C4-2B (cell line): ENCODE measurements at regions not wholly inside any gene's neighbourhood (a gene's known extent, or its start where the extent isn't known, plus 50 kb on each side); places are given as distances from the start of the nearest gene placed in this dataset.
"Not testable (repeated sequence)": the region's sequence is repeated elsewhere in the genome, so short reads cannot be mapped to it uniquely, and the experiment has no call there.

Source experiments
- CTCF ChIP-seq: fragments of 450-650 bp; conservative IDR thresholded peaks from 2 replicates; pipeline ENCODE4 v1.5.1; 2017; ENCODE audit warnings: mild to moderate bottlenecking
- ZFX ChIP-seq: fragments of 450-650 bp; IDR thresholded peaks from 2 replicates; pipeline ENCODE4 v1.6.1; 2017

DNA sequence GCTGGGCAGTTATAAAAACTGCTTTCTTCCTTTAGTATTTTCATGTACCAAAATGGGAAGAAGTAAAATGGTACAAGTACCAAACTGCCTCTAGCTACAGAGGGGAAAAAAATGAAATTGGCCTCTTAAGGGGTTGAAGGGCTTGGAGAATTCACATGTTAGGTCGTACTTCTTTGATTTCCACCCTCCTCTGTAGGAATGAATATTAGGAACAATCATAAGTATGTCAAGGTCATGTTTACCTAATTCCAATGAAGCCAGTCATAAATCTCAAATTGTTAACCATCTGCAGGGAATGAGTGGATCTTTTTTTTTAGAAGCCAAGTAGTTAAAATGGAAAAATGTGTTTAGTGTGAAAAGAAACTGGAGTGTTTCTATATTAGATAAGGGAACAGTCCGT is 772.6 kb downstream of the PRIM2 start:
- not testable (repeated sequence) for TF ChIP-seq ZFX, CTCF
